Loucy (cell line): ENCODE measurements at regions not wholly inside any gene's neighbourhood (a gene's known extent, or its start where the extent isn't known, plus 50 kb on each side); places are given as distances from the start of the nearest gene placed in this dataset.

Experiments
- CTCF ChIP-seq: fragments of 200-600 bp; sonication (generic); conservative IDR thresholded peaks from 2 replicates; pipeline ENCODE4 v1.5.1; 2014; ENCODE audit warnings: mild to moderate bottlenecking, antibody characterized with exemption, low read length
- EZH2phosphoT487 ChIP-seq: fragments of 200-600 bp; IDR thresholded peaks from 2 replicates; pipeline ENCODE4 v1.6.1; 2018; ENCODE audit warnings: antibody characterized with exemption, mild to moderate bottlenecking, moderate library complexity, borderline replicate concordance

- TF ChIP-seq CTCF: no peak
- no peak for TF ChIP-seq EZH2phosphoT487
Measured at GRCh38 chr1:88519156-88519555, 164.9 kb upstream of the PKN2 start.
